MM.1S (cell line): ENCODE measurements at regions not wholly inside any gene's neighbourhood (a gene's known extent, or its start where the extent isn't known, plus 50 kb on each side); places are given as distances from the start of the nearest gene placed in this dataset.

Source experiments
- DNase-seq: peaks from one replicate; pipeline ENCODE4 v3.0.0-alpha.2; 2015
- H2AFZ ChIP-seq: fragments of 300-600 bp; sonication (generic); 2 replicates; pipeline ENCODE4 v1.6.0; 2016; ENCODE audit warnings: antibody characterized with exemption, low read length
- H3F3A ChIP-seq: fragments of 300-600 bp; sonication (generic); 2 replicates; pipeline ENCODE4 v1.6.1; 2016; ENCODE audit warnings: mild to moderate bottlenecking, antibody characterized with exemption, low read length, moderate library complexity, mixed read lengths; ENCODE audit not compliant: insufficient read depth
- H3K27ac ChIP-seq: fragments of 300-600 bp; sonication (generic); 2 replicates; pipeline ENCODE4 v1.5.1; 2016; ENCODE audit warnings: mild to moderate bottlenecking, low read length
- H3K27me3 ChIP-seq: fragments of 300-600 bp; sonication (generic); replicated peaks from 2 replicates; pipeline ENCODE4 v1.6.0; 2016; ENCODE audit warnings: low read length; ENCODE audit not compliant: insufficient read depth
- H3K36me3 ChIP-seq: fragments of 300-600 bp; sonication (generic); replicated peaks from 2 replicates; pipeline ENCODE4 v1.6.1; 2016; ENCODE audit warnings: mild to moderate bottlenecking, low read length, mixed read lengths; ENCODE audit not compliant: insufficient read depth
- H3K4me1 ChIP-seq: fragments of 300-600 bp; sonication (generic); 2 replicates; pipeline ENCODE4 v1.6.1; 2016; ENCODE audit warnings: low read length, mixed read lengths
- H3K4me2 ChIP-seq: fragments of 300-600 bp; sonication (generic); 2 replicates; pipeline ENCODE4 v1.6.0; 2016; ENCODE audit warnings: low read depth, low read length
- H3K4me3 ChIP-seq: fragments of 300-600 bp; sonication (generic); 2 replicates; pipeline ENCODE4 v1.5.1; 2016; ENCODE audit warnings: low read length, mixed read lengths
- H3K79me2 ChIP-seq: fragments of 300-600 bp; sonication (generic); 2 replicates; pipeline ENCODE4 v1.6.1; 2016; ENCODE audit warnings: mixed run types, low read length, mixed read lengths
- H3K9ac ChIP-seq: fragments of 300-600 bp; sonication (generic); 2 replicates; pipeline ENCODE4 v1.6.1; 2016; ENCODE audit warnings: low read length, mixed read lengths
- H3K9me2 ChIP-seq: fragments of 300-600 bp; sonication (generic); replicated peaks from 2 replicates; pipeline ENCODE4 v1.6.1; 2016; ENCODE audit warnings: mild to moderate bottlenecking, low read length, mixed read lengths; ENCODE audit not compliant: insufficient read depth
- H3K9me3 ChIP-seq: fragments of 300-600 bp; sonication (generic); replicated peaks from 2 replicates; pipeline ENCODE4 v1.6.1; 2016; ENCODE audit warnings: mild to moderate bottlenecking, low read length, mixed read lengths; ENCODE audit not compliant: insufficient read depth
- H4K20me1 ChIP-seq: fragments of 300-600 bp; sonication (generic); 2 replicates; pipeline ENCODE4 v1.6.1; 2016; ENCODE audit warnings: mild to moderate bottlenecking, low read length, moderate library complexity, mixed read lengths; ENCODE audit not compliant: insufficient read depth
- EZH2 ChIP-seq: fragments of 300-600 bp; sonication (generic); optimal IDR thresholded peaks from 2 replicates; pipeline ENCODE3; 2017; ENCODE audit warnings: low read depth, mild to moderate bottlenecking, antibody characterized with exemption, low read length, mixed read lengths
- EZH2phosphoT487 ChIP-seq: fragments of 300-600 bp; sonication (generic); IDR thresholded peaks from 2 replicates; pipeline ENCODE4 v1.6.1; 2018; ENCODE audit warnings: antibody characterized with exemption, low read length
- TF ChIP-seq, protein P1 (sequence below): fragments of 300-600 bp; sonication (generic); IDR thresholded peaks from 2 replicates; pipeline ENCODE4 v1.5.1; 2016; ENCODE audit warnings: antibody characterized with exemption, low read length, mixed read lengths

DNA sequence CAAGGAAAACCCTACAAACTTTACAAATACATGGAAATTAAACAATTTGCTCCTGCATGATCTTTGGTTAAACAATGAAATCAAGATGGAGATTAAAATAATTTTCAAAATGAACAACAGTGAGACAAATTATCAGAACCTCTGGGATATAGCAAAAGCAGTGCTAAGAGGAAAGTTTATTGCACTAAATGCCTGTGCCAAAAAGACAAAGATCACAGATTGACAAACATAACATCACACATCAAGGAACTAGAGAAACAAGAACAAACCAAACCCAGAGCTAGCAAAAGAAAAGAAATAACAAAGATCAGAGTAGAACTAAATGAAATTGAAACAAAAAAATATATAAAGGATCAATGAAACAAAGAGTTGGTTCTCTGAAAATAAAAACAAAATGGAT lies 95.2 kb upstream of the FBXO11 start:
- no peak overlapping the region for H2AFZ ChIP-seq
- no peak overlapping the region for H3K27ac ChIP-seq
- H4K20me1 ChIP-seq = no peaks in the 10 kb centered on the region
- H3K27me3 ChIP-seq = no peaks in the 10 kb centered on the region
- H3K9me2 ChIP-seq = no peaks in the 10 kb centered on the region
- H3K9me3 ChIP-seq = no peaks in the 10 kb centered on the region
- TF ChIP-seq EZH2phosphoT487 = no peak
- TF ChIP-seq, protein P1, sequence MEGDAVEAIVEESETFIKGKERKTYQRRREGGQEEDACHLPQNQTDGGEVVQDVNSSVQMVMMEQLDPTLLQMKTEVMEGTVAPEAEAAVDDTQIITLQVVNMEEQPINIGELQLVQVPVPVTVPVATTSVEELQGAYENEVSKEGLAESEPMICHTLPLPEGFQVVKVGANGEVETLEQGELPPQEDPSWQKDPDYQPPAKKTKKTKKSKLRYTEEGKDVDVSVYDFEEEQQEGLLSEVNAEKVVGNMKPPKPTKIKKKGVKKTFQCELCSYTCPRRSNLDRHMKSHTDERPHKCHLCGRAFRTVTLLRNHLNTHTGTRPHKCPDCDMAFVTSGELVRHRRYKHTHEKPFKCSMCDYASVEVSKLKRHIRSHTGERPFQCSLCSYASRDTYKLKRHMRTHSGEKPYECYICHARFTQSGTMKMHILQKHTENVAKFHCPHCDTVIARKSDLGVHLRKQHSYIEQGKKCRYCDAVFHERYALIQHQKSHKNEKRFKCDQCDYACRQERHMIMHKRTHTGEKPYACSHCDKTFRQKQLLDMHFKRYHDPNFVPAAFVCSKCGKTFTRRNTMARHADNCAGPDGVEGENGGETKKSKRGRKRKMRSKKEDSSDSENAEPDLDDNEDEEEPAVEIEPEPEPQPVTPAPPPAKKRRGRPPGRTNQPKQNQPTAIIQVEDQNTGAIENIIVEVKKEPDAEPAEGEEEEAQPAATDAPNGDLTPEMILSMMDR = no peak
- no peak for TF ChIP-seq EZH2
- H3K9ac ChIP-seq = no peak overlapping the region
- H3K36me3 ChIP-seq = no peaks in the 10 kb centered on the region
- H3K4me2 ChIP-seq = no peak overlapping the region
- H3K4me1 ChIP-seq = no peaks in the 10 kb centered on the region
- H3F3A ChIP-seq = no peaks in the 10 kb centered on the region
- DNase-seq = no peak
- H3K79me2 ChIP-seq = no peaks in the 10 kb centered on the region
- H3K4me3 ChIP-seq = no peak overlapping the region

DNA sequence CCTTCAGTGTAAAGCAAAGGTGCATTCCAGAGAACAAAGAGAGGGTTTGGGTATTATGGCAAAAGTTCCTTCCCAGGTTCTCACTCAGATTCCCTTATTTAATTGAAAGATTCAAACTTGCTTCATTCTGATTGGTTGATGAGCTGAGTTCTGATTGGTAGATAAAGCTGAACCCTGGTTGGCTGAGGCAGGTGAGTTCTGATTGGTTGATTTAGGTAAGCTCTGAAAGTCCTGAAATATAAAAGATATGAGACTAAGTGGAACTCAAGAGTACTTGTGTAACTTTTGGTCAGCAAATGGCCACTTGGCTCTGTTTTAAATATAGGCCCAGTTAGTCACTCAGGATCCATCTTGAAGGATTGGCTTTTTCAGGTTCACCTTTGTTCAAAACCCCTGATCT lies 99.8 kb upstream of the FBXO11 start:
- Histone ChIP-seq H3K4me1 (no peaks in the 10 kb centered on the region), H3K9me3 (no peaks in the 10 kb centered on the region), H3K27me3 (no peaks in the 10 kb centered on the region), H3K27ac (no peak overlapping the region), H3K79me2 (no peaks in the 10 kb centered on the region), H3K9me2 (no peaks in the 10 kb centered on the region), H3K36me3 (no peaks in the 10 kb centered on the region), H2AFZ (no peak overlapping the region), H4K20me1 (no peaks in the 10 kb centered on the region), H3K4me2 (no peak overlapping the region), H3K4me3 (no peak overlapping the region), H3K9ac (no peak overlapping the region), H3F3A (no peaks in the 10 kb centered on the region)
- DNase-seq = no peak
- TF ChIP-seq, protein P1 = no peak
- no peak for TF ChIP-seq EZH2
- no peak for TF ChIP-seq EZH2phosphoT487

DNA sequence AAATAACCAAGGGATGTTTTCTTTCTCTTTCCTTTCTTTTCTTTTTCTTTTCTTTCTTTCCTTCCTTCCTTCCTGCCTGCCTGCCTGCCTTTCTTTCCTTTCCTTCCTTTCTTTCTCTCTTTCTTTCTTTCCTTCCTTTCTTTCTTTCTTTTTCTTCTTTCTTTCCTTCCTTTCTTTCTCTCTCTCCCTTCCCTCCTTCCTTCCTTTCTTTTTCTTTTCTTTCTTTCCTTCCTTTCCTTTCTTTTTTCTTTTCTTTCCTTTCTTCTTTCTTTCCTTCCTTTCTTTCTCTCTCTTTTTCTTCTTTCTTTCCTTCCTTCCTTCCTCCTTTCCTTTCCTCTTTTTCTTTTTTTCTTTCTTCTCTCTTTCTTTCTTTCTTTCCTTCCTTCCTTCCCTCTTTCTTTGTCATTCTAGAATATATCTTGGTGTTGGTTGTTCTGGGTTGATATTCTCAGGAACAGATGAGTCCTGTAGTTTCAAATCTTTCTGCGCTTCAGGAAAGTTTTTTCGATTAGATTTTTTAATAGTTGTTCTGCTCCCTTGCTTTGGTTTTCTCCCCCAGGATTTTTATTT lies 101.5 kb upstream of the FBXO11 start:
- Histone ChIP-seq H3K9me3 (no peaks in the 10 kb centered on the region), H3K4me1 (no peaks in the 10 kb centered on the region), H4K20me1 (no peaks in the 10 kb centered on the region), H2AFZ (no peak overlapping the region), H3F3A (no peaks in the 10 kb centered on the region), H3K36me3 (no peaks in the 10 kb centered on the region), H3K9me2 (no peaks in the 10 kb centered on the region), H3K9ac (no peak overlapping the region), H3K27me3 (no peaks in the 10 kb centered on the region), H3K79me2 (no peaks in the 10 kb centered on the region), H3K4me2 (no peak overlapping the region), H3K27ac (no peak overlapping the region), H3K4me3 (no peak overlapping the region)
- TF ChIP-seq, protein P1 = no peak
- no peak for TF ChIP-seq EZH2
- no peak for TF ChIP-seq EZH2phosphoT487
- no peak for DNase-seq
